SK-N-SH (cell line): ENCODE measurements at regions not wholly inside any gene's neighbourhood (a gene's known extent, or its start where the extent isn't known, plus 50 kb on each side); places are given as distances from the start of the nearest gene placed in this dataset.

Experiments
- CTCF ChIA-PET: fragments of 300-600, 350-600 bp; formaldehyde crosslinking; extraction: SDS; loops from one replicate; lab custom pipeline; 2021; lab: Yijun Ruan, JAX
- POLR2A ChIA-PET: fragments of 350-600 bp; sonication (Branson Sonifier 250); formaldehyde crosslinking; extraction: SDS; loops from one replicate; lab custom pipeline; 2020; ENCODE audit warnings: antibody characterized with exemption, inconsistent platforms; lab: Yijun Ruan, JAX
- DNase-seq: peaks from one replicate; pipeline ENCODE4 v3.0.0; 2012
- H2AFZ ChIP-seq: fragments of 200-600 bp; sonication (generic); 2 replicates; pipeline ENCODE4 v1.8.1; 2016; ENCODE audit warnings: antibody characterized with exemption, mild to moderate bottlenecking, low read depth
- H3F3A ChIP-seq: fragments of 200-600 bp; sonication (generic); replicated peaks from 2 replicates; pipeline ENCODE3; 2016; ENCODE audit warnings: antibody characterized with exemption, mild to moderate bottlenecking; ENCODE audit not compliant: insufficient read depth
- H3K27ac ChIP-seq, 2 experiments: fragments of 200-500 bp in 1 of 2; fragments of 200-600 bp in 1 of 2; sonication (Bioruptor generic) in 1 of 2; sonication (generic), shearing (Covaris generic) in 1 of 2; 2 replicates each; pipeline versions ENCODE4 v1.5.1 to v1.6.1; 2014 to 2016; ENCODE audit warnings: low read depth in 2 of 2, inconsistent platforms in 1 of 2, low read length in 1 of 2, mild to moderate bottlenecking in 1 of 2, mixed read lengths in 1 of 2
- H3K27me3 ChIP-seq: fragments of 200-600 bp; sonication (generic), shearing (Covaris generic); 2 replicates; pipeline ENCODE4 v1.6.1; 2016; ENCODE audit warnings: mixed run types; ENCODE audit not compliant: insufficient read depth
- H3K36me3 ChIP-seq, 2 experiments: fragments of 200-500 bp in 1 of 2; fragments of 200-600 bp in 1 of 2; sonication (Bioruptor generic) in 1 of 2; sonication (generic) in 1 of 2; replicated peaks in 1 of 2; 2 replicates each; pipeline versions ENCODE3 to v1.5.1; 2014 to 2016; ENCODE audit warnings: low read length in 1 of 2, mild to moderate bottlenecking in 1 of 2; ENCODE audit not compliant: insufficient read depth in 2 of 2, control insufficient read depth in 1 of 2
- H3K4me1 ChIP-seq, 2 experiments: fragments of 200-500 bp in 1 of 2; fragments of 200-600 bp in 1 of 2; sonication (Bioruptor generic) in 1 of 2; sonication (generic), shearing (Covaris generic) in 1 of 2; 2 replicates each; pipeline versions ENCODE4 v1.5.1 to v1.6.1; 2014 to 2016; ENCODE audit warnings: low read depth in 1 of 2, low read length in 1 of 2, mixed run types in 1 of 2; ENCODE audit not compliant: insufficient read depth in 2 of 2, control insufficient read depth in 1 of 2
- H3K4me2 ChIP-seq: fragments of 200-600 bp; sonication (generic), shearing (Covaris generic); 2 replicates; pipeline ENCODE4 v1.6.1; 2017; ENCODE audit warnings: mixed run types
- H3K4me3 ChIP-seq, 2 experiments: fragments of 200-500 bp in 1 of 2; fragments of 200-600 bp in 1 of 2; sonication (Bioruptor generic) in 1 of 2; sonication (generic), shearing (Covaris generic) in 1 of 2; 2 replicates each; pipeline versions ENCODE4 v1.5.1 to v1.8.1; 2014 to 2016; ENCODE audit warnings: low read depth in 2 of 2, inconsistent platforms in 1 of 2, low read length in 1 of 2, mild to moderate bottlenecking in 1 of 2, mixed read lengths in 1 of 2, moderate library complexity in 1 of 2
- H3K79me2 ChIP-seq: fragments of 200-600 bp; sonication (generic); 2 replicates; pipeline ENCODE4 v1.8.1; 2017; ENCODE audit warnings: mild to moderate bottlenecking; ENCODE audit not compliant: insufficient read depth
- H3K9ac ChIP-seq: fragments of 200-600 bp; sonication (generic); 2 replicates; pipeline ENCODE4 v1.6.1; 2017; ENCODE audit warnings: mixed run types
- H3K9me2 ChIP-seq: fragments of 200-600 bp; sonication (generic); 2 replicates; pipeline ENCODE4 v1.6.1; 2017; ENCODE audit warnings: mixed run types
- H3K9me3 ChIP-seq: fragments of 200-600 bp; sonication (generic); 2 replicates; pipeline ENCODE4 v1.6.1; 2017; ENCODE audit warnings: mixed run types, mild to moderate bottlenecking, moderate library complexity
- H4K20me1 ChIP-seq: fragments of 200-600 bp; sonication (generic); 2 replicates; pipeline ENCODE4 v1.6.1; 2017; ENCODE audit warnings: mild to moderate bottlenecking, mixed run types; ENCODE audit not compliant: insufficient read depth
- ELF1 ChIP-seq: IDR thresholded peaks from 2 replicates; pipeline ENCODE4 v1.4.0; 2012
- EZH2phosphoT487 ChIP-seq: fragments of 200-600 bp; sonication (generic); IDR thresholded peaks from 2 replicates; pipeline ENCODE4 v1.6.1; 2017; ENCODE audit warnings: low read depth, mixed run types, mild to moderate bottlenecking, antibody characterized with exemption, moderate library complexity, borderline replicate concordance
- FOXJ3 ChIP-seq: sonication (generic); formaldehyde crosslinking; IDR thresholded peaks from 2 replicates; pipeline ENCODE4 v1.5.1; 2020; ENCODE audit warnings: mild to moderate bottlenecking, missing genetic modification reagents
- FOXM1 ChIP-seq: IDR thresholded peaks from 2 replicates; pipeline ENCODE4 v1.4.0; 2012; ENCODE audit warnings: low read depth, mild to moderate bottlenecking
- GABPA ChIP-seq: IDR thresholded peaks from 2 replicates; pipeline ENCODE4 v1.4.0; 2012; ENCODE audit warnings: low read depth, mild to moderate bottlenecking
- GATA2 ChIP-seq: sonication (generic); formaldehyde crosslinking; IDR thresholded peaks from 2 replicates; pipeline ENCODE4 v1.5.0; 2020; ENCODE audit warnings: mild to moderate bottlenecking, missing genetic modification reagents
- IRF3 ChIP-seq: fragments of 150-350 bp; IDR thresholded peaks from 2 replicates; pipeline ENCODE4 v1.6.1; 2016; ENCODE audit warnings: mild to moderate bottlenecking, low read depth, low read length
- JUND ChIP-seq: IDR thresholded peaks from 2 replicates; pipeline ENCODE4 v1.4.0; 2012
- MEF2A ChIP-seq: IDR thresholded peaks from 2 replicates; pipeline ENCODE4 v1.4.0; 2012; ENCODE audit warnings: low read depth, borderline replicate concordance
- MXI1 ChIP-seq: IDR thresholded peaks from 2 replicates; pipeline ENCODE4 v1.6.1; 2012; ENCODE audit warnings: mild to moderate bottlenecking, low read depth, low read length, improper control_type of control experiment
- NFIC ChIP-seq: IDR thresholded peaks from 2 replicates; pipeline ENCODE4 v1.4.0; 2012; ENCODE audit warnings: borderline replicate concordance
- NRF1 ChIP-seq: IDR thresholded peaks from 2 replicates; pipeline ENCODE4 v1.6.1; 2012; ENCODE audit warnings: low read depth, mild to moderate bottlenecking, low read length
- PBX3 ChIP-seq: IDR thresholded peaks from 2 replicates; pipeline ENCODE4; 2012
- POLR2AphosphoS5 ChIP-seq: IDR thresholded peaks from 2 replicates; pipeline ENCODE4 v1.6.1; 2012; ENCODE audit warnings: low read depth, low read length
- RAD21 ChIP-seq: IDR thresholded peaks from 2 replicates; pipeline ENCODE4 v1.6.1; 2012; ENCODE audit warnings: mild to moderate bottlenecking, low read length
- SIN3A ChIP-seq: IDR thresholded peaks from 2 replicates; pipeline ENCODE4 v1.6.1; 2012; ENCODE audit warnings: low read depth, mild to moderate bottlenecking, low read length, moderate library complexity, borderline replicate concordance
- SMC3 ChIP-seq: IDR thresholded peaks from 2 replicates; pipeline ENCODE4 v1.6.1; 2012; ENCODE audit warnings: low read depth, low read length, improper control_type of control experiment
- TCF12 ChIP-seq: IDR thresholded peaks from 2 replicates; pipeline ENCODE4 v1.4.0; 2012
- USF1 ChIP-seq: IDR thresholded peaks from 2 replicates; pipeline ENCODE4 v1.4.0; 2012; ENCODE audit warnings: low read depth, borderline replicate concordance
- USF2 ChIP-seq: fragments of 150-350 bp; IDR thresholded peaks from 2 replicates; pipeline ENCODE4 v1.6.1; 2017; ENCODE audit warnings: antibody characterized with exemption, low read length, low read depth, borderline replicate concordance
- YY1 ChIP-seq: IDR thresholded peaks from 2 replicates; pipeline ENCODE4 v1.4.0; 2012; ENCODE audit warnings: low read depth, mild to moderate bottlenecking
- WGBS: methylation state at CpG from one replicate; pipeline ENCODE4 v1.1.6; 2017; ENCODE audit warnings: low lambda C conversion rate; 5-methylcytosine and 5-hydroxymethylcytosine counted together

- TF ChIP-seq USF1 (no peak), FOXJ3 (CRISPR knock-in tag) (no peak), EZH2phosphoT487 (no peak), MEF2A (no peak)
These were observed 159.5 kb downstream of the MIS18A start (continued) for GRCh38 chr21:32119389-32119788.

- H3K9ac ChIP-seq = no peak overlapping the region
- H3K4me1 ChIP-seq = no peaks in the 10 kb centered on the region
- no peak for TF ChIP-seq FOXM1
- no peak for TF ChIP-seq JUND
- TF ChIP-seq IRF3 = no peak
- no peak for TF ChIP-seq NRF1
- TF ChIP-seq MEF2A = no peak
- no peak for TF ChIP-seq SIN3A
- TF ChIP-seq YY1 = no peak
- TF ChIP-seq GABPA = no peak
- TF ChIP-seq, all 33 proteins: peak for 0
- no peak overlapping the region for H2AFZ ChIP-seq
- no peaks in the 10 kb centered on the region for H3K9me2 ChIP-seq
- H3F3A ChIP-seq = no peaks in the 10 kb centered on the region
- POLR2A ChIA-PET = no interaction called here
- WGBS = 56% methylated on average over 8 of the region's 11 CpGs
- H3K27ac ChIP-seq = no peak overlapping the region
- H3K36me3 ChIP-seq = no peaks in the 10 kb centered on the region
- no peak overlapping the region for H3K4me2 ChIP-seq
- H3K9me3 ChIP-seq = no peaks in the 10 kb centered on the region
- H3K27me3 ChIP-seq = no peaks in the 10 kb centered on the region
- no peak overlapping the region for H3K4me3 ChIP-seq
- H3K79me2 ChIP-seq = no peaks in the 10 kb centered on the region
- DNase-seq = no peak
- no peaks in the 10 kb centered on the region for H4K20me1 ChIP-seq
- CTCF ChIA-PET = interaction anchor here (0.8 kb wide), 1 partner anchor 248 kb away, joined by 3 read pairs; no protein-coding TSS in a partner anchor
These were observed 164.3 kb downstream of the MIS18A start for GRCh38 chr21:32114419-32115035.

GRCh38 chr21:32113486-32113885 lies 165.4 kb downstream of the MIS18A start:
- Histone ChIP-seq H3F3A (no peaks in the 10 kb centered on the region), H3K27ac (no peak overlapping the region), H3K9me2 (no peaks in the 10 kb centered on the region), H3K4me3 (no peak overlapping the region), H2AFZ (no peak overlapping the region), H4K20me1 (no peaks in the 10 kb centered on the region), H3K79me2 (no peaks in the 10 kb centered on the region), H3K9me3 (no peaks in the 10 kb centered on the region), H3K4me1 (no peaks in the 10 kb centered on the region), H3K9ac (no peak overlapping the region), H3K27me3 (no peaks in the 10 kb centered on the region), H3K4me2 (no peak overlapping the region), H3K36me3 (no peaks in the 10 kb centered on the region)
- 64% methylated on average over 3 of the region's 3 CpGs for WGBS
- TF ChIP-seq ELF1 = no peak
- TF ChIP-seq USF1 = no peak
- TF ChIP-seq TCF12 = no peak
- TF ChIP-seq NFIC = no peak
- TF ChIP-seq PBX3 = no peak
- no peak for TF ChIP-seq MXI1
- no peak for TF ChIP-seq POLR2AphosphoS5
- TF ChIP-seq RAD21 = no peak
- TF ChIP-seq EZH2phosphoT487 = no peak
- TF ChIP-seq GATA2 = no peak
- TF ChIP-seq FOXM1 = no peak
- no peak for TF ChIP-seq YY1
- no peak for TF ChIP-seq IRF3
- no peak for TF ChIP-seq USF2
- no peak for TF ChIP-seq SMC3
- ChIA-PET POLR2A (no interaction called here), CTCF (no interaction called here)
- no peak for DNase-seq
